ENCODE measurements at regions not wholly inside any gene's neighbourhood (a gene's known extent, or its start where the extent isn't known, plus 50 kb on each side); places are given as distances from the start of the nearest gene placed in this dataset.

- TF ChIP-seq CTCF (IDR thresholded peaks at IDR 0.05; ENCODE audit: borderline replicate concordance, control extremely low read depth, extremely low read depth, insufficient read depth, missing control alignments), result no peak
- no peak for DNase-seq (ENCODE audit: low spot score)
- in situ Hi-C loops (cut with MboI; ENCODE audit: low sequenced_read_pairs, unreplicated experiment), result no loop called here
These were observed 53.0 kb upstream of the CA12 start for GRCh38 chr15:63434576-63435186.

GRCh38 chr15:63435204-63435820 is 53.7 kb upstream of the CA12 start:
- DNase-seq (ENCODE audit: low spot score), result no peak
- in situ Hi-C loops (cut with MboI; ENCODE audit: low sequenced_read_pairs, unreplicated experiment), result no loop called here
- TF ChIP-seq CTCF (IDR thresholded peaks at IDR 0.05; ENCODE audit: borderline replicate concordance, control extremely low read depth, extremely low read depth, insufficient read depth, missing control alignments), result no peak

- no peak for DNase-seq (ENCODE audit: low spot score)
- in situ Hi-C loops (cut with MboI; ENCODE audit: low sequenced_read_pairs, unreplicated experiment), result no loop called here
- TF ChIP-seq CTCF (IDR thresholded peaks at IDR 0.05; ENCODE audit: borderline replicate concordance, control extremely low read depth, extremely low read depth, insufficient read depth, missing control alignments), result no peak
These were observed 54.7 kb upstream of the CA12 start for GRCh38 chr15:63436341-63436740.

- DNase-seq (ENCODE audit: low spot score), result no peak
- TF ChIP-seq CTCF (IDR thresholded peaks at IDR 0.05; ENCODE audit: borderline replicate concordance, control extremely low read depth, extremely low read depth, insufficient read depth, missing control alignments), result no peak
- in situ Hi-C loops (cut with MboI; ENCODE audit: low sequenced_read_pairs, unreplicated experiment), result no loop called here
These were observed 55.3 kb upstream of the CA12 start for GRCh38 chr15:63436872-63437375.

GRCh38 chr15:63439536-63440264 is 58.1 kb upstream of the CA12 start:
- in situ Hi-C loops (cut with MboI; ENCODE audit: low sequenced_read_pairs, unreplicated experiment), result no loop called here
- no peak for DNase-seq (ENCODE audit: low spot score)
- TF ChIP-seq CTCF (IDR thresholded peaks at IDR 0.05; ENCODE audit: borderline replicate concordance, control extremely low read depth, extremely low read depth, insufficient read depth, missing control alignments), result no peak

- DNase-seq (ENCODE audit: low spot score), result no peak
- in situ Hi-C loops (cut with MboI; ENCODE audit: low sequenced_read_pairs, unreplicated experiment), result no loop called here
- no peak for TF ChIP-seq CTCF (IDR thresholded peaks at IDR 0.05; ENCODE audit: borderline replicate concordance, control extremely low read depth, extremely low read depth, insufficient read depth, missing control alignments)
These were observed 58.6 kb upstream of the CA12 start for GRCh38 chr15:63440265-63440648.
